RWPE2 (cell line): ENCODE measurements at regions not wholly inside any gene's neighbourhood (a gene's known extent, or its start where the extent isn't known, plus 50 kb on each side); places are given as distances from the start of the nearest gene placed in this dataset.
A peak's percentile ranks its signal among the peaks of the same experiment; 100 is the strongest.

Experiments used
- ATAC-seq: fragments of 200-7000 bp; cut with Tn5 transposase; 3 replicates; pipeline ENCODE4 v1.9.1; 2021; ENCODE audit warnings: low read depth
- DNase-seq: peaks from one replicate; pipeline ENCODE4 v3.0.0-alpha.2; 2020; ENCODE audit warnings: low spot score
- H3K27ac ChIP-seq: fragments of 450-650 bp; 2 replicates; pipeline ENCODE4 v1.5.1; 2017; ENCODE audit warnings: mild to moderate bottlenecking; ENCODE audit not compliant: poor library complexity, severe bottlenecking
- H3K27me3 ChIP-seq: fragments of 250-450 bp; sonication (Bioruptor Pico); 2 replicates; pipeline ENCODE4 v1.5.1; 2021; ENCODE audit warnings: mild to moderate bottlenecking, moderate library complexity; ENCODE audit not compliant: insufficient read depth, poor library complexity, severe bottlenecking
- H3K36me3 ChIP-seq: fragments of 250-450 bp; sonication (Bioruptor Pico); 2 replicates; pipeline ENCODE4 v1.5.1; 2020; ENCODE audit warnings: low read depth, mild to moderate bottlenecking, moderate library complexity
- H3K4me1 ChIP-seq: fragments of 250-450 bp; sonication (Bioruptor Pico); 2 replicates; pipeline ENCODE4 v1.5.1; 2021; ENCODE audit warnings: mild to moderate bottlenecking, moderate library complexity; ENCODE audit not compliant: insufficient read depth, poor library complexity, severe bottlenecking
- H3K4me3 ChIP-seq: fragments of 250-450 bp; sonication (Bioruptor Pico); 2 replicates; pipeline ENCODE4 v1.5.1; 2021; ENCODE audit warnings: mild to moderate bottlenecking, moderate library complexity; ENCODE audit not compliant: severe bottlenecking
- H3K9me3 ChIP-seq: fragments of 250-450 bp; sonication (Bioruptor Pico); 2 replicates; pipeline ENCODE4 v1.5.1; 2021; ENCODE audit warnings: mild to moderate bottlenecking, moderate library complexity; ENCODE audit not compliant: severe bottlenecking
- CTCF ChIP-seq: fragments of 450-650 bp; IDR thresholded peaks from one replicate; pipeline ENCODE4 v1.5.1; 2017; ENCODE audit warnings: mild to moderate bottlenecking, moderate library complexity; ENCODE audit not compliant: poor library complexity, severe bottlenecking

DNA sequence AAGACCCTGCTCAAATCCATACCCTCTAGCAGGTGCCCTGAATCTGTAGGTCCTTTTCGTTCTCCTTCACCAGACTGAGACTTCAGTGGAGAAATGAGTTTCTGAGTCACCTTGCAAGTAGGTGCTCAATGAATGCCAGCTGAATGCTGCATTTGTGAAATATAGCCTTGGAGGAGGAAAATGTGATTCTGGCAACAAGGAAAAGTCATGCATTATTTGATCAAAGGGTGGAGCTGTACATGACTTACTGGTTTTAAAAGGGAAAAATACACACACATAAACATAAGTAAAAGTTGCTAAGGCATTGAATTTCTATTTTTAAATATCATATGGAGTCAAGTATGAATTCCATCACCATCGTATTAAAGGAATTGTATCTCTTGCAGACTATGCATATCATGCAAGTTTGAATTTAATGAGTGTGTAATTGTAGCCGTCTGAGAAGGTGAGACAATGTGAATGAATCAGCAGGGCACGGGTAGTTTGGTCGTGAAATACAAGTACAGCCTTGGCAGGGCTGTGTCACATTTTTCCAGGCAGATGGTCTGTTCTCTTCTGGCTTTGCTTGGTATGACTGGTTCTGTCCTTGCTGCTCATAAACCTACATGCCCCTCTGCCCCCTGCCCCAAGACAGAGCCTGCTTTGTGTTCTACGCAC, 160.8 kb downstream of the COL6A3 start:
- Histone ChIP-seq H3K9me3 (no peaks in the 10 kb centered on the region), H3K4me1 (peaks cover 7% of the 10 kb centered on the region), H3K4me3 (no peak overlapping the region), H3K27me3 (no peaks in the 10 kb centered on the region), H3K27ac (no peak overlapping the region), H3K36me3 (no peaks in the 10 kb centered on the region)
- peak; percentile 46 for ATAC-seq
- no peak for DNase-seq
- no peak for TF ChIP-seq CTCF

GRCh38 chr2:237254369-237254861, 159.5 kb downstream of the COL6A3 start:
- DNase-seq (no peak), ATAC-seq (no peak)
- no peak overlapping the region for H3K27ac ChIP-seq
- no peaks in the 10 kb centered on the region for H3K9me3 ChIP-seq
- peaks cover 7% of the 10 kb centered on the region for H3K4me1 ChIP-seq
- H3K27me3 ChIP-seq, result no peaks in the 10 kb centered on the region
- TF ChIP-seq CTCF, result no peak
- no peak overlapping the region for H3K4me3 ChIP-seq
- H3K36me3 ChIP-seq, result no peaks in the 10 kb centered on the region

- DNase-seq (no peak), ATAC-seq (peak; percentile 40; the same call in 1 of the 3 replicates)
- Histone ChIP-seq H3K4me1 (peaks cover 7% of the 10 kb centered on the region), H3K27ac (no peak overlapping the region), H3K36me3 (no peaks in the 10 kb centered on the region), H3K9me3 (no peaks in the 10 kb centered on the region), H3K27me3 (no peaks in the 10 kb centered on the region), H3K4me3 (no peak overlapping the region)
- TF ChIP-seq CTCF, result no peak
Observed at GRCh38 chr2:237254911-237255578, 158.9 kb downstream of the COL6A3 start.

- DNase-seq, result no peak
- Histone ChIP-seq H3K4me3 (no peak overlapping the region), H3K4me1 (peaks cover 7% of the 10 kb centered on the region), H3K36me3 (no peaks in the 10 kb centered on the region), H3K27me3 (no peaks in the 10 kb centered on the region), H3K27ac (no peak overlapping the region), H3K9me3 (no peaks in the 10 kb centered on the region)
- no peak for TF ChIP-seq CTCF
- ATAC-seq, result 0 out of 3 replicates have a peak, but pooled peaks have one; percentile 36
Observed at GRCh38 chr2:237256887-237257286, 157.1 kb downstream of the COL6A3 start.
